ENCODE measurements at regions not wholly inside any gene's neighbourhood (a gene's known extent, or its start where the extent isn't known, plus 50 kb on each side); places are given as distances from the start of the nearest gene placed in this dataset.
"Not testable (repeated sequence)": the region's sequence is repeated elsewhere in the genome, so short reads cannot be mapped to it uniquely, and the experiment has no call there.

GRCh38 chr17:14525551-14526455, 224.9 kb downstream of the HS3ST3B1 start:
- Mint-ChIP-seq H3K9me3 (ENCODE audit: low read depth) (peaks cover 1% of the 10 kb centered on the region), H3K36me3 (ENCODE audit: insufficient read depth) (no peaks in the 10 kb centered on the region), H3K27ac (no peak overlapping the region), H3K4me3 (ENCODE audit: low read depth) (no peak overlapping the region), H3K27me3 (peaks cover 5% of the 10 kb centered on the region), H3K4me1 (ENCODE audit: low read depth) (no peaks in the 10 kb centered on the region)
- TF ChIP-seq CTCF (IDR thresholded peaks at IDR 0.05; ENCODE audit: unreplicated experiment) = no peak
- no peak for DNase-seq (ENCODE audit: low spot score, unreplicated experiment)

- H3K27ac Mint-ChIP-seq = no peak overlapping the region
- H3K4me3 Mint-ChIP-seq (ENCODE audit: low read depth) = no peak overlapping the region
- no peak for TF ChIP-seq CTCF (IDR thresholded peaks at IDR 0.05; ENCODE audit: unreplicated experiment)
- H3K27me3 Mint-ChIP-seq = peaks cover 8% of the 10 kb centered on the region
- H3K36me3 Mint-ChIP-seq (ENCODE audit: insufficient read depth) = no peaks in the 10 kb centered on the region
- DNase-seq (ENCODE audit: low spot score, unreplicated experiment) = no peak
- no peaks in the 10 kb centered on the region for H3K4me1 Mint-ChIP-seq (ENCODE audit: low read depth)
- no peaks in the 10 kb centered on the region for H3K9me3 Mint-ChIP-seq (ENCODE audit: low read depth)
These were observed 222.0 kb downstream of the HS3ST3B1 start for GRCh38 chr17:14522795-14523387.

- not testable (repeated sequence) for H3K4me3 Mint-ChIP-seq (ENCODE audit: low read depth); H3K27me3 Mint-ChIP-seq; H3K36me3 Mint-ChIP-seq (ENCODE audit: insufficient read depth); H3K27ac Mint-ChIP-seq; H3K9me3 Mint-ChIP-seq (ENCODE audit: low read depth); DNase-seq (ENCODE audit: low spot score, unreplicated experiment); H3K4me1 Mint-ChIP-seq (ENCODE audit: low read depth)
These were observed 218.0 kb downstream of the HS3ST3B1 start for GRCh38 chr17:14518919-14519318.

- no peaks in the 10 kb centered on the region for H3K9me3 Mint-ChIP-seq (ENCODE audit: low read depth)
- no peaks in the 10 kb centered on the region for H3K27me3 Mint-ChIP-seq
- no peaks in the 10 kb centered on the region for H3K4me1 Mint-ChIP-seq (ENCODE audit: low read depth)
- H3K4me3 Mint-ChIP-seq (ENCODE audit: low read depth) = no peak overlapping the region
- no peak for DNase-seq (ENCODE audit: low spot score, unreplicated experiment)
- H3K27ac Mint-ChIP-seq = no peak overlapping the region
- no peak for TF ChIP-seq CTCF (IDR thresholded peaks at IDR 0.05; ENCODE audit: unreplicated experiment)
- no peaks in the 10 kb centered on the region for H3K36me3 Mint-ChIP-seq (ENCODE audit: insufficient read depth)
These were observed 214.1 kb downstream of the HS3ST3B1 start for GRCh38 chr17:14514973-14515372.

- H3K9me3 Mint-ChIP-seq (ENCODE audit: low read depth) = peaks cover 2% of the 10 kb centered on the region
- no peaks in the 10 kb centered on the region for H3K27me3 Mint-ChIP-seq
- no peak overlapping the region for H3K27ac Mint-ChIP-seq
- H3K36me3 Mint-ChIP-seq (ENCODE audit: insufficient read depth) = no peaks in the 10 kb centered on the region
- no peak for TF ChIP-seq CTCF (IDR thresholded peaks at IDR 0.05; ENCODE audit: unreplicated experiment)
- no peaks in the 10 kb centered on the region for H3K4me1 Mint-ChIP-seq (ENCODE audit: low read depth)
- DNase-seq (ENCODE audit: low spot score, unreplicated experiment) = no peak
- no peak overlapping the region for H3K4me3 Mint-ChIP-seq (ENCODE audit: low read depth)
These were observed 213.0 kb downstream of the HS3ST3B1 start for GRCh38 chr17:14513835-14514234.
